ENCODE measurements at regions not wholly inside any gene's neighbourhood (a gene's known extent, or its start where the extent isn't known, plus 50 kb on each side); places are given as distances from the start of the nearest gene placed in this dataset.

DNA sequence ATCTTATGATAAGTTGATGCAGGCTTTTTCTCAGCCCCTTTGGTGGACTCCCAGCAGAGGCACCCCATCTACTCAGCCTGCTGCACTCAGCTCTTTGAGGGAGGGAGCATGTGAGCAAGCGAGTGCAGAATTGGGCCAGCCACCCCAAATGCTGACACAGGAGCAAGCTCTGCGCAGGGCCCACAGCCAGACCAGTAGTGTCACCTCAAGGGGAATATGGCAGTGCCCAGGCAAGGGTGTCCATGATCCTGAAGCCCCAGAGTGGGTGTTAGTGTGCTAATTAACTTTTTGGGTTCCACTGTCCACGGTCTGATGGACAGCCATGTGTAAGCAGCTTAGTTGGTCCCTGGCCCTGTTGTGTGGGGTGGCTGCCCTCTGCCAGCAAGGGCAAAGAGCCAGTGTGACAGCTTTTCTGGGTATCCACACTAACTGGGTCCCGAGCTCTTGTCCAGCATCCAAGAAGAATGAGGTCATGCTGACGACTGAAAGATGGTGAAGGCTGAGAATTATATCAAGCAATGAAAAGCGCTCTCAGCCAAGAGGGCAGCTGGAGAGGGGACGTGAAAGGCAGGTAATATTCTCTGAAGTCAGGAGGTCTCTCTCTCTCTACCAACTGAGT lies 898.3 kb upstream of the PCDH9 start:
- Histone ChIP-seq H3K4me3 (no peak overlapping the region), H3K36me3 (no peaks in the 10 kb centered on the region), H3K9me3 (no peaks in the 10 kb centered on the region), H3K27me3 (ENCODE audit: low read depth) (no peaks in the 10 kb centered on the region), H3K4me1 (no peaks in the 10 kb centered on the region), H3K27ac (no peak overlapping the region)
- ATAC-seq: peak in 1 of 2 donors; percentile 42
- TF ChIP-seq, protein P1, sequence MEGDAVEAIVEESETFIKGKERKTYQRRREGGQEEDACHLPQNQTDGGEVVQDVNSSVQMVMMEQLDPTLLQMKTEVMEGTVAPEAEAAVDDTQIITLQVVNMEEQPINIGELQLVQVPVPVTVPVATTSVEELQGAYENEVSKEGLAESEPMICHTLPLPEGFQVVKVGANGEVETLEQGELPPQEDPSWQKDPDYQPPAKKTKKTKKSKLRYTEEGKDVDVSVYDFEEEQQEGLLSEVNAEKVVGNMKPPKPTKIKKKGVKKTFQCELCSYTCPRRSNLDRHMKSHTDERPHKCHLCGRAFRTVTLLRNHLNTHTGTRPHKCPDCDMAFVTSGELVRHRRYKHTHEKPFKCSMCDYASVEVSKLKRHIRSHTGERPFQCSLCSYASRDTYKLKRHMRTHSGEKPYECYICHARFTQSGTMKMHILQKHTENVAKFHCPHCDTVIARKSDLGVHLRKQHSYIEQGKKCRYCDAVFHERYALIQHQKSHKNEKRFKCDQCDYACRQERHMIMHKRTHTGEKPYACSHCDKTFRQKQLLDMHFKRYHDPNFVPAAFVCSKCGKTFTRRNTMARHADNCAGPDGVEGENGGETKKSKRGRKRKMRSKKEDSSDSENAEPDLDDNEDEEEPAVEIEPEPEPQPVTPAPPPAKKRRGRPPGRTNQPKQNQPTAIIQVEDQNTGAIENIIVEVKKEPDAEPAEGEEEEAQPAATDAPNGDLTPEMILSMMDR (IDR thresholded peaks at IDR 0.05): no peak
- intact Hi-C loops (cut with DNase I): no loop called here
- peak; percentile 32 for DNase-seq

DNA sequence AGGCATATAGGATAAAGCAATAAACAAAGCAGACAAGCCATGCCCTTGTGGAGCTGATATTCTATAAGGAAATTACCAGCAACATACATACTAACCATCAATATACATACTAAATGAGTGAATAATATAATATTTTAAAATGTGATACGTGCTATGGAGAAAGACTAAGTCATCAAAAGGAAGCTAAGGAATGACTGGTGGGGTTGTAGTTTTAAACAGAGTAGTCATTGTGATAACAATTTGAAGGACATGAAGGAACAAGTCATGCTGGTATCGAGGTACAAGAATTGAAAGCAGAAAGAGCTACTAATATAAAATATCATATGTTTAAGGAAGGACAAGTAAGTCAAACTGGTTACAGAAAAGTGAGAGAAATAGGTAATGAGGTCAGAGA lies 894.9 kb upstream of the PCDH9 start:
- Histone ChIP-seq H3K4me1 (no peaks in the 10 kb centered on the region), H3K36me3 (no peaks in the 10 kb centered on the region), H3K9me3 (no peaks in the 10 kb centered on the region), H3K27ac (no peak overlapping the region), H3K4me3 (no peak overlapping the region), H3K27me3 (ENCODE audit: low read depth) (no peaks in the 10 kb centered on the region)
- TF ChIP-seq, protein P1 (IDR thresholded peaks at IDR 0.05): no peak
- ATAC-seq (no peak), DNase-seq (no peak)
- intact Hi-C loops (cut with DNase I): no loop called here

DNA sequence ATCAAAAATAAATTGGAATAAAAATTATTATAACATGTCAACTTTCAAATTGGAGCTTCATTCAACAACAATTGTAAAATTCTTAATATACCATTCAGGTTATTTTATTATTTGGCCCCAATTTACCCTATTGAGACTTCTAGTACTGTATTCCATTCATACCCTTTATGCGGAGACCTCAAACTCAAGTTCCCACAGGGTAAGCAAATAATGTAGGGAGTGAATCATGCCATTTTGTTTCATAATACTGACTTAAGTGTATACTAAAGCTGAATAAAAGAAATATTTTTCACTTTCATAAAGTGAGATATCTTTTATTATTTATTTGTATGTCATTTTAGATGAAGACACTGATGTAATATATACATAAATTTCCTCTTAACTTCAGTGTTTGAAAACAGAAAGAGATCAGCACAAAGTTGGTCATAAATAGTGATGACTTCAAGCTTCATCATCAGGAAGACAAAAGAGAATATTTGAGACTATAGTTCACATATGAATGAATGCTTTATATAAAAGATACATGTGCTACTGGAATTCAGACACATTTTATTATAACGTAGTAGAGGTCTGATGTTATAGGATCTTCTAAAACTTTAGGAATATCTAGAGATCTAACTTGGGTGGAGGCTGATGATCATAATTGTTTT lies 894.4 kb upstream of the PCDH9 start:
- Histone ChIP-seq H3K4me1 (no peaks in the 10 kb centered on the region), H3K9me3 (no peaks in the 10 kb centered on the region), H3K27ac (no peak overlapping the region), H3K4me3 (no peak overlapping the region), H3K27me3 (ENCODE audit: low read depth) (no peaks in the 10 kb centered on the region), H3K36me3 (no peaks in the 10 kb centered on the region)
- TF ChIP-seq, protein P1 (IDR thresholded peaks at IDR 0.05): no peak
- no peak for DNase-seq
- no peak for ATAC-seq
- intact Hi-C loops (cut with DNase I): no loop called here

DNA sequence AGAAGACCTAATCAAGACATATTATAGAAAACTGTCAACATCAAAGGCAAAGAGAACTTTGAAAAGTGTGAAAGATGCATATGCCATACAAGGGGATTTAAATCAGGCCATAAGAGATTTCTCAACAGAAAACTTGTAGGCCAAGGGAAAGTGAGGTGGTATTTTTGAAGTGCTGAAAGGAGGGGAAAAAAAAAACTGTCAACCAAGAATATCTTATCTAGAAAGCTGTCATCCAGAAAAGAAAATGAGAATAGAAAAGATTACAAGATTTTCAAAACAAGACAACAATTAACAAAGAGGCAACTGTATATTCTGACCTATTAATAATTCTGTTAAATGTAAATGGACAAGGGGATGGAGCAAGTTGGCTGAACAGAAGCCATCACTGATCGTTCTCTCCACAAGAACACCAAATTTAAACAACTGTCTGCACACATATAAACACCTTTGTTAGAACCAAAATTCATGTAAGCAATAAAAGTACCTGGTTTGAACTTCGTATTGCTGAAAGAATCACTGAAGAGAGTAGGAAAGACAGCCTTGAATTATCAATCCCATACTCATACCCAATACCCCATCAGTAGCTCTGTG lies 880.1 kb upstream of the PCDH9 start:
- H3K4me1 ChIP-seq: no peaks in the 10 kb centered on the region
- TF ChIP-seq, protein P1 (IDR thresholded peaks at IDR 0.05): no peak
- no peak overlapping the region for H3K27ac ChIP-seq
- ATAC-seq (no peak), DNase-seq (no peak)
- H3K4me3 ChIP-seq: no peak overlapping the region
- no peaks in the 10 kb centered on the region for H3K36me3 ChIP-seq
- intact Hi-C loops (cut with DNase I): no loop called here
- H3K9me3 ChIP-seq: peaks cover 16% of the 10 kb centered on the region
- H3K27me3 ChIP-seq (ENCODE audit: low read depth): no peaks in the 10 kb centered on the region

DNA sequence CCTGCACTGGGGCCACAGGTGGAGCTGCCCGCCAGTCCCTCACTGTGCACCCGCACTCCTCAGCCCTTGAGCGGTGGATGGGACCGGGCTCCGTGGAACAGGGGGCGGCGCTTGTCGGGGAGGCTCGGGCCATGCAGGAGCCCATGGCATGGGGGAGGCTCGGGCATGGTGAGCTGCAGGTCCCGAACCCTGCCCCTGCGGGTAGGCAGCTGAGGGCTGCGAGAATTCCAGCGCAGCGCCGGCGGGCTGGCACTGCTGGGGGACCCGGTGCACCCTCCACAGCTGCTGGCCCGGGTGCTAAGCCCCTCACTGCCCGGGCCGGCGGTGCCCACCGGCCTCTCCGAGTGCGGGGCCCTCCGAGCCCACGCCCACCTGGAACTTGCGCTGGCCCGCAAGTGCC lies 877.5 kb upstream of the PCDH9 start:
- TF ChIP-seq, protein P1 (IDR thresholded peaks at IDR 0.05): no peak
- DNase-seq (no peak), ATAC-seq (peak in 1 of 2 donors; percentile 15)
- Histone ChIP-seq H3K4me1 (no peaks in the 10 kb centered on the region), H3K4me3 (no peak overlapping the region), H3K36me3 (no peaks in the 10 kb centered on the region), H3K9me3 (peaks cover 16% of the 10 kb centered on the region), H3K27ac (no peak overlapping the region), H3K27me3 (ENCODE audit: low read depth) (no peaks in the 10 kb centered on the region)
- intact Hi-C loops (cut with DNase I): no loop called here

All from lower lobe of right lung (tissue), 2 donors.